NCI-H510A treated with DMSO at 0.1 percent for 48 hours (cell line): ENCODE measurements at regions not wholly inside any gene's neighbourhood (a gene's known extent, or its start where the extent isn't known, plus 50 kb on each side); places are given as distances from the start of the nearest gene placed in this dataset.
"Not testable (repeated sequence)": the region's sequence is repeated elsewhere in the genome, so short reads cannot be mapped to it uniquely, and the experiment has no call there.

ENCODE experiments used
- DNase-seq: peaks from one replicate; lab custom pipeline; 2025; lab: John Stamatoyannopoulos, UW

GRCh38 chr6:82511546-82511945, 147.9 kb downstream of the TPBG start:
- DNase-seq, result no peak

GRCh38 chr6:82517896-82518295, 154.3 kb downstream of the TPBG start:
- DNase-seq, result not testable (repeated sequence)

- no peak for DNase-seq
These were observed 157.8 kb downstream of the TPBG start for GRCh38 chr6:82521369-82521768.

GRCh38 chr6:82521861-82522260, 158.2 kb downstream of the TPBG start:
- DNase-seq, result no peak

- no peak for DNase-seq
These were observed 160.4 kb downstream of the TPBG start for GRCh38 chr6:82524031-82524430.

- peak; percentile 88 for DNase-seq
These were observed 162.3 kb downstream of the TPBG start for GRCh38 chr6:82525775-82526495.

GRCh38 chr6:82529960-82530460, 166.4 kb downstream of the TPBG start:
- not testable (repeated sequence) for DNase-seq

GRCh38 chr6:82534876-82535275, 171.3 kb downstream of the TPBG start:
- DNase-seq, result no peak

- not testable (repeated sequence) for DNase-seq
These were observed 185.9 kb downstream of the TPBG start for GRCh38 chr6:82549480-82549879.

GRCh38 chr6:82551311-82551710, 187.7 kb downstream of the TPBG start:
- not testable (repeated sequence) for DNase-seq

GRCh38 chr6:82551831-82552230, 188.2 kb downstream of the TPBG start:
- DNase-seq, result no peak

GRCh38 chr6:82553863-82554531, 190.4 kb downstream of the TPBG start:
- no peak for DNase-seq

- no peak for DNase-seq
These were observed 191.0 kb downstream of the TPBG start for GRCh38 chr6:82554666-82555065.

GRCh38 chr6:82555801-82556200, 192.2 kb downstream of the TPBG start:
- no peak for DNase-seq

GRCh38 chr6:82558531-82558930, 194.9 kb downstream of the TPBG start:
- DNase-seq, result not testable (repeated sequence)

- DNase-seq, result peak; percentile 40
These were observed 204.0 kb downstream of the TPBG start for GRCh38 chr6:82567621-82568020.

GRCh38 chr6:82568290-82568993, 204.8 kb downstream of the TPBG start:
- DNase-seq, result peak; percentile 29

GRCh38 chr6:82569022-82569421, 205.4 kb downstream of the TPBG start:
- DNase-seq, result no peak

GRCh38 chr6:82570083-82570482, 206.5 kb downstream of the TPBG start:
- peak; percentile 82 for DNase-seq

- no peak for DNase-seq
These were observed 207.8 kb downstream of the TPBG start for GRCh38 chr6:82571455-82571854.

GRCh38 chr6:82573254-82573972, 209.8 kb downstream of the TPBG start:
- no peak for DNase-seq

- no peak for DNase-seq
These were observed 212.7 kb downstream of the TPBG start for GRCh38 chr6:82576284-82576683.
